GM12878 (cell line): ENCODE measurements at regions not wholly inside any gene's neighbourhood (a gene's known extent, or its start where the extent isn't known, plus 50 kb on each side); places are given as distances from the start of the nearest gene placed in this dataset.
"Not testable (repeated sequence)": the region's sequence is repeated elsewhere in the genome, so short reads cannot be mapped to it uniquely, and the experiment has no call there.

Experiments used
- ATAC-seq: fragments of 200-7000 bp; cut with Tn5 transposase; 3 replicates; pipeline ENCODE4 v1.9.1; 2020; ENCODE audit warnings: mild to moderate bottlenecking, moderate library complexity
- BruUV-seq: library from RNA; stranded (reverse); fragments of 400-500 nt; replicated peaks from 2 replicates; lab custom pipeline; 2021; lab: Mats Ljungman, UMichigan
- CTCF ChIA-PET: fragments of 300-600 bp; sonication (Branson Sonifier 250); formaldehyde crosslinking; extraction: SDS; loops from one replicate; lab custom pipeline; 2021; ENCODE audit warnings: inconsistent platforms; lab: Yijun Ruan, JAX
- POLR2A ChIA-PET: fragments of 350-600 bp; formaldehyde crosslinking; extraction: SDS; loops from one replicate; lab custom pipeline; 2021; ENCODE audit warnings: inconsistent platforms; lab: Charles Lee
- RAD21 ChIA-PET: fragments of 300-600 bp; sonication (Branson Sonifier 250); formaldehyde crosslinking; loops from one replicate; lab custom pipeline; 2023; ENCODE audit warnings: antibody characterized with exemption; ENCODE audit not compliant: unreplicated experiment; lab: Charles Lee
- SMC1A ChIA-PET: fragments of 300-600 bp; sonication (Branson Sonifier 250); formaldehyde crosslinking; loops from one replicate; lab custom pipeline; 2023; ENCODE audit not compliant: unreplicated experiment, uncharacterized antibody; lab: Charles Lee
- DNase-seq: peaks from one replicate; pipeline ENCODE4 v3.0.0-alpha.2; 2011; ENCODE audit warnings: low read depth, low spot score
- FAIRE-seq: peaks from 3 replicates; lab custom pipeline; 2011; peaks lifted over from hg19 to GRCh38; lab: Jason Lieb, UNC
- H2AFZ ChIP-seq: 2 replicates; pipeline ENCODE4 v1.6.0; 2011; ENCODE audit warnings: low read depth, low read length, control low read depth; ENCODE audit not compliant: control insufficient read depth
- H3K27ac ChIP-seq: 2 replicates; pipeline ENCODE4 v1.5.1; 2011; ENCODE audit warnings: control low read depth; ENCODE audit not compliant: control insufficient read depth, insufficient read depth
- H3K27me3 ChIP-seq, 2 experiments: replicated peaks in 1 of 2; 2 replicates each; pipeline versions ENCODE4 v1.6.0 to v1.6.1; 2011; ENCODE audit warnings: low read length in 1 of 2; ENCODE audit not compliant: control insufficient read depth in 2 of 2, insufficient read depth in 2 of 2
- H3K36me3 ChIP-seq, 2 experiments: 2 replicates each; pipeline ENCODE4 v1.5.1; 2011; ENCODE audit warnings: low read length in 1 of 2; ENCODE audit not compliant: control insufficient read depth in 2 of 2, insufficient read depth in 2 of 2
- H3K4me1 ChIP-seq: 2 replicates; pipeline ENCODE4 v1.6.1; 2011; ENCODE audit warnings: mild to moderate bottlenecking, low read length, moderate library complexity, mixed read lengths; ENCODE audit not compliant: control insufficient read depth, insufficient read depth
- H3K4me2 ChIP-seq: 2 replicates; pipeline ENCODE4 v1.6.0; 2011; ENCODE audit warnings: control low read depth; ENCODE audit not compliant: control insufficient read depth, insufficient read depth
- H3K4me3 ChIP-seq: fragments of 200-600 bp; sonication (generic); 2 replicates; pipeline ENCODE4 v1.5.1; 2016
- H3K79me2 ChIP-seq: 2 replicates; pipeline ENCODE4 v1.6.0; 2011; ENCODE audit warnings: low read length; ENCODE audit not compliant: control insufficient read depth, insufficient read depth
- H3K9ac ChIP-seq: 2 replicates; pipeline ENCODE4 v1.8.0; 2011; ENCODE audit warnings: low read length, control low read depth, mixed read lengths; ENCODE audit not compliant: control insufficient read depth, insufficient read depth
- H3K9me3 ChIP-seq: replicated peaks from 3 replicates; pipeline ENCODE4 v1.5.1; 2011; ENCODE audit warnings: mild to moderate bottlenecking, low read length; ENCODE audit not compliant: control insufficient read depth, insufficient read depth
- H4K20me1 ChIP-seq: 2 replicates; pipeline ENCODE4 v1.6.0; 2011; ENCODE audit not compliant: control insufficient read depth, insufficient read depth
- ATF7 ChIP-seq: fragments of 450-650 bp; IDR thresholded peaks from 2 replicates; pipeline ENCODE4 v1.6.1; 2016; ENCODE audit warnings: low read depth, mild to moderate bottlenecking
- BCL11A ChIP-seq: IDR thresholded peaks from 2 replicates; pipeline ENCODE4 v1.6.1; 2011; ENCODE audit warnings: low read depth, low read length
- CREM ChIP-seq: IDR thresholded peaks from 2 replicates; pipeline ENCODE4 v1.6.1; 2014; ENCODE audit warnings: antibody characterized with exemption, low read depth
- FOXM1 ChIP-seq: IDR thresholded peaks from 2 replicates; pipeline ENCODE4 v1.6.1; 2012; ENCODE audit warnings: low read depth, mild to moderate bottlenecking, inconsistent platforms, low read length, moderate library complexity
- IRF4 ChIP-seq: IDR thresholded peaks from 2 replicates; pipeline ENCODE4 v1.6.1; 2011; ENCODE audit warnings: low read depth, low read length
- JUNB ChIP-seq: IDR thresholded peaks from 2 replicates; pipeline ENCODE4 v1.6.1; 2016; ENCODE audit warnings: antibody characterized with exemption, mild to moderate bottlenecking
- MEF2A ChIP-seq: IDR thresholded peaks from 2 replicates; pipeline ENCODE4 v1.6.1; 2011; ENCODE audit warnings: low read depth, mild to moderate bottlenecking, low read length, moderate library complexity; ENCODE audit not compliant: insufficient read depth
- MTA2 ChIP-seq: fragments of 450-650 bp; IDR thresholded peaks from 2 replicates; pipeline ENCODE4 v1.6.1; 2016; ENCODE audit warnings: low read depth, mild to moderate bottlenecking, moderate library complexity
- NFIC ChIP-seq: IDR thresholded peaks from 2 replicates; pipeline ENCODE4 v1.6.1; 2012; ENCODE audit warnings: low read depth, mild to moderate bottlenecking, inconsistent platforms, low read length, moderate library complexity
- RUNX3 ChIP-seq: IDR thresholded peaks from 2 replicates; pipeline ENCODE4 v1.6.1; 2012; ENCODE audit warnings: low read length, inconsistent platforms
- SPI1 ChIP-seq: IDR thresholded peaks from 2 replicates; pipeline ENCODE4 v1.6.1; 2011; ENCODE audit warnings: low read depth, mild to moderate bottlenecking, low read length, moderate library complexity, borderline replicate concordance; ENCODE audit not compliant: insufficient read depth
- ZBED1 ChIP-seq: IDR thresholded peaks from 2 replicates; pipeline ENCODE4 v1.6.1; 2016; ENCODE audit warnings: borderline replicate concordance
- WGBS: methylation state at CpG from one replicate; pipeline ENCODE4 v1.1.6; 2016; ENCODE audit warnings: low lambda C conversion rate; ENCODE audit not compliant: insufficient replicate concordance, insufficient coverage; ENCODE audit errors: missing lambda C conversion rate; 5-methylcytosine and 5-hydroxymethylcytosine counted together
- in situ Hi-C: fragments of 300-500 bp; cut with MboI; formaldehyde crosslinking; loops from 9 replicates; pipeline ENCODE4 v1.14.3; 2018; ENCODE audit warnings: mixed read lengths
- intact Hi-C: fragments of 100-400 bp; cut with micrococcal nuclease; formaldehyde crosslinking; loops from one replicate; pipeline ENCODE4 v1.14.2; 2022; ENCODE audit not compliant: unreplicated experiment

- not testable (repeated sequence) for BruUV-seq, H3K4me1 ChIP-seq
- SMC1A ChIA-PET = interaction anchor here (0.5 to 1.4 kb wide), 6 partner anchors 16 to 937 kb away, joined by 3 to 5 read pairs (median 3); no protein-coding TSS in a partner anchor
These were observed 948.1 kb downstream of the TMEM121 start for GRCh38 chr14:106474261-106475028.

More at GRCh38 chr14:106474261-106475028, 948.1 kb downstream of the TMEM121 start:
- POLR2A ChIA-PET, H2AFZ ChIP-seq, H3K9me3 ChIP-seq, in situ Hi-C loops, H3K4me3 ChIP-seq, DNase-seq, H4K20me1 ChIP-seq, FAIRE-seq, H3K27me3 ChIP-seq, H3K36me3 ChIP-seq, H3K79me2 ChIP-seq, H3K27ac ChIP-seq, intact Hi-C loops, H3K9ac ChIP-seq: not testable (repeated sequence)
- 16% methylated on average over 6 of the region's 6 CpGs for WGBS
- RAD21 ChIA-PET = interaction anchor here (0.6 to 1.5 kb wide), 5 partner anchors 18 to 259 kb away, joined by 3 to 5 read pairs (median 3); no protein-coding TSS in a partner anchor
- peak; percentile 84 for ATAC-seq
- TF ChIP-seq FOXM1 (peak; percentile 53; the same call in 1 of the 2 replicates), MTA2 (peak; percentile 30; the same call in 1 of the 2 replicates), MEF2A (0 out of 2 replicates have a peak, but pooled peaks have one; percentile 26), ZBED1 (peak; percentile 54; the same call in 1 of the 2 replicates), SPI1 (peak; percentile 50; the same call in 1 of the 2 replicates), IRF4 (0 out of 2 replicates have a peak, but pooled peaks have one; percentile 45), NFIC (peak; percentile 85), JUNB (peak; percentile 79), CREM (peak; percentile 34; the same call in 1 of the 2 replicates), BCL11A (peak; percentile 58), RUNX3 (peak; percentile 83), ATF7 (peak; percentile 31; the same call in 1 of the 2 replicates)
- CTCF ChIA-PET = interaction anchor here (0.9 to 15.3 kb wide), 7 partner anchors 13 to 62 kb away, joined by 3 to 152 read pairs (median 5); no protein-coding TSS in a partner anchor
- 0 out of 2 replicates have a peak overlapping the region, but pooled peaks have one; percentile 3 for H3K4me2 ChIP-seq
